GM23338 (cell line): ENCODE measurements at regions not wholly inside any gene's neighbourhood (a gene's known extent, or its start where the extent isn't known, plus 50 kb on each side); places are given as distances from the start of the nearest gene placed in this dataset.

ENCODE experiments used
- ATAC-seq: fragments of 200-7000 bp; cut with Tn5 transposase; 3 replicates; pipeline ENCODE4 v1.9.1; 2020
- DNase-seq: peaks from one replicate; pipeline ENCODE4 v3.0.0-alpha.2; 2015; ENCODE audit warnings: low spot score
- H2AFZ ChIP-seq: fragments of 200-600 bp; sonication (generic); 2 replicates; pipeline ENCODE4 v1.8.0; 2016; ENCODE audit warnings: antibody characterized with exemption, mild to moderate bottlenecking, moderate library complexity
- H3F3A ChIP-seq: fragments of 200-600 bp; sonication (generic); replicated peaks from 2 replicates; pipeline ENCODE4 v1.8.0; 2017; ENCODE audit warnings: antibody characterized with exemption, mixed run types, low read depth
- H3K27ac ChIP-seq: fragments of 200-600 bp; sonication (generic); 2 replicates; pipeline ENCODE4 v1.6.1; 2016; ENCODE audit warnings: low read depth
- H3K27me3 ChIP-seq: fragments of 200-600 bp; sonication (generic); 2 replicates; pipeline ENCODE4 v1.8.0; 2016; ENCODE audit warnings: mild to moderate bottlenecking, mixed run types, moderate library complexity; ENCODE audit not compliant: insufficient read depth
- H3K36me3 ChIP-seq: fragments of 200-600 bp; sonication (generic); 2 replicates; pipeline ENCODE4 v1.8.0; 2016; ENCODE audit warnings: mild to moderate bottlenecking; ENCODE audit not compliant: insufficient read depth
- H3K4me1 ChIP-seq: fragments of 200-600 bp; sonication (generic); 2 replicates; pipeline ENCODE4 v1.8.0; 2016; ENCODE audit warnings: mild to moderate bottlenecking, moderate library complexity; ENCODE audit not compliant: insufficient read depth
- H3K4me2 ChIP-seq: fragments of 200-600 bp; sonication (generic); 2 replicates; pipeline ENCODE4 v1.7.1; 2017; ENCODE audit warnings: mixed run types
- H3K4me3 ChIP-seq: fragments of 200-600 bp; sonication (generic); 2 replicates; pipeline ENCODE4 v1.6.1; 2016; ENCODE audit warnings: mixed run types
- H3K79me2 ChIP-seq: fragments of 200-600 bp; sonication (generic); replicated peaks from 2 replicates; pipeline ENCODE4 v1.8.0; 2017; ENCODE audit warnings: mild to moderate bottlenecking; ENCODE audit not compliant: insufficient read depth
- H3K9me2 ChIP-seq: fragments of 200-600 bp; sonication (generic); 2 replicates; pipeline ENCODE4 v1.8.0; 2017; ENCODE audit not compliant: insufficient read depth
- H4K20me1 ChIP-seq: fragments of 200-600 bp; sonication (generic); replicated peaks from 2 replicates; pipeline ENCODE4 v1.8.0; 2017; ENCODE audit warnings: mild to moderate bottlenecking; ENCODE audit not compliant: insufficient read depth
- H3K27ac Mint-ChIP-seq: 2 replicates; pipeline ENCODE4 v1.8.0; 2020; ENCODE audit warnings: inconsistent platforms, mild to moderate bottlenecking, moderate library complexity, mixed read lengths
- H3K27me3 Mint-ChIP-seq: 3 replicates; pipeline ENCODE4 v1.8.0; 2022; ENCODE audit warnings: low read depth, mild to moderate bottlenecking, moderate library complexity, mixed read lengths, inconsistent platforms; ENCODE audit not compliant: insufficient read depth, poor library complexity
- H3K36me3 Mint-ChIP-seq: 3 replicates; pipeline ENCODE4 v1.8.0; 2021; ENCODE audit warnings: low read depth, mild to moderate bottlenecking, inconsistent platforms, moderate library complexity, mixed read lengths
- H3K4me1 Mint-ChIP-seq: 3 replicates; pipeline ENCODE4 v1.8.0; 2020; ENCODE audit warnings: mild to moderate bottlenecking, inconsistent platforms, mixed read lengths
- H3K4me3 Mint-ChIP-seq: 3 replicates; pipeline ENCODE4 v1.8.0; 2021; ENCODE audit warnings: moderate library complexity, mild to moderate bottlenecking, inconsistent platforms, mixed read lengths
- H3K9me3 Mint-ChIP-seq: 3 replicates; pipeline ENCODE4 v1.8.0; 2020; ENCODE audit warnings: moderate library complexity, mild to moderate bottlenecking, inconsistent platforms, mixed read lengths
- CREB1 ChIP-seq: fragments of 250-450 bp; sonication (Bioruptor Pico); IDR thresholded peaks from 2 replicates; pipeline ENCODE4 v1.5.0; 2020; ENCODE audit warnings: low read depth, mild to moderate bottlenecking, moderate library complexity
- CTCF ChIP-seq, 2 experiments: fragments of 200-600 bp in 1 of 2; sonication (generic) in 1 of 2; conservative IDR thresholded peaks; 2 replicates each; pipeline versions ENCODE4 v1.5.1 to v1.6.1; 2016 to 2017; ENCODE audit warnings: antibody characterized with exemption in 2 of 2, low read depth in 2 of 2, mild to moderate bottlenecking in 2 of 2, moderate library complexity in 1 of 2
- EZH2 ChIP-seq: fragments of 200-600 bp; sonication (generic); IDR thresholded peaks from one replicate; pipeline ENCODE4 v1.8.0; 2017; ENCODE audit warnings: antibody characterized with exemption, mild to moderate bottlenecking, low read depth; ENCODE audit not compliant: unreplicated experiment
- EZH2phosphoT487 ChIP-seq: fragments of 200-600 bp; sonication (generic); IDR thresholded peaks from one replicate; pipeline ENCODE4 v1.8.1; 2018; ENCODE audit warnings: antibody characterized with exemption; ENCODE audit not compliant: unreplicated experiment
- JUNB ChIP-seq: IDR thresholded peaks from one replicate; pipeline ENCODE4 v1.6.1; 2016; ENCODE audit warnings: antibody characterized with exemption; ENCODE audit not compliant: unreplicated experiment
- NANOG ChIP-seq: IDR thresholded peaks from 2 replicates; pipeline ENCODE4 v1.6.1; 2016; ENCODE audit warnings: antibody characterized with exemption, borderline replicate concordance
- POLR2AphosphoS5 ChIP-seq: IDR thresholded peaks from 2 replicates; pipeline ENCODE4 v1.6.1; 2016; ENCODE audit warnings: antibody characterized with exemption, low read depth
- STAT1 ChIP-seq: IDR thresholded peaks from one replicate; pipeline ENCODE4 v1.6.1; 2016; ENCODE audit warnings: antibody characterized with exemption; ENCODE audit not compliant: unreplicated experiment
- ZNF114 ChIP-seq: fragments of 250-450 bp; sonication (Bioruptor Pico); IDR thresholded peaks from 2 replicates; pipeline ENCODE4 v1.5.0; 2020; ENCODE audit warnings: mild to moderate bottlenecking, moderate library complexity
- TF ChIP-seq, protein P1 (sequence below): IDR thresholded peaks from one replicate; pipeline ENCODE4 v1.6.1; 2018; ENCODE audit warnings: antibody characterized with exemption; ENCODE audit not compliant: unreplicated experiment
- TF ChIP-seq, protein P2 (sequence below): IDR thresholded peaks from 2 replicates; pipeline ENCODE4 v1.6.1; 2016; ENCODE audit warnings: antibody characterized with exemption

DNA sequence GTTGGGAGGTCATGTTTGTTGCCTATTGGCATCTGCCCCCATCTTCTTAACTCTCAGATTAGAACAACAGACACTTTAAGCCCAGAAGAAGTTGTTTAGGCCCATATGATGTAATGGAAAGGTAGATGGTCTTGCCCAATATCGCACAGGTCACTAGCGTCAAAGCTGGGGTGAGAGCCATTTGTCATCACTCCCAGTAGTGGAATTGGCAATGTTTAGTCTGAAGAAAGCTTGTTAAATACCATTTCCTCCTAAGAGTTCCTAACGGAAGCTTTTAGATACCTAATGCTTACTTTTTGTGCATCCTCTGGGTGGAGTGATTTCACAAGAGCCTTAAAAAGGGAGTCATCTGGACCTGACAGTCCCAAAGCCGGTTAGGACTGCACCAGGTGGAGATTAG is 125.4 kb downstream of the DACT1 start:
- Histone ChIP-seq H3K27ac (no peak overlapping the region), H3K36me3 (no peaks in the 10 kb centered on the region), H2AFZ (no peak overlapping the region), H3K27me3 (peaks cover 21% of the 10 kb centered on the region), H3K9me2 (0 out of 2 replicates have a peak, but pooled peaks cover 2% of the 10 kb centered on the region), H3K4me1 (no peaks in the 10 kb centered on the region), H3K4me3 (no peak overlapping the region), H3K4me2 (no peak overlapping the region), H4K20me1 (no peaks in the 10 kb centered on the region), H3K79me2 (no peaks in the 10 kb centered on the region), H3F3A (no peaks in the 10 kb centered on the region)
- H3K27ac Mint-ChIP-seq, result no peak overlapping the region
- no peak overlapping the region for H3K4me3 Mint-ChIP-seq
- no peak for DNase-seq
- H3K36me3 Mint-ChIP-seq, result no peaks in the 10 kb centered on the region
- ATAC-seq, result no peak
- no peaks in the 10 kb centered on the region for H3K9me3 Mint-ChIP-seq
- TF ChIP-seq POLR2AphosphoS5 (no peak), CTCF (conservative IDR thresholded peaks at IDR 0.05; ENCODE audit: low read depth in 2 of 2) (no peak), EZH2 (no peak), CREB1 (CRISPR knock-in tag) (no peak), EZH2phosphoT487 (no peak), JUNB (no peak), NANOG (no peak), STAT1 (no peak), ZNF114 (CRISPR knock-in tag) (no peak)
- TF ChIP-seq, protein P1, sequence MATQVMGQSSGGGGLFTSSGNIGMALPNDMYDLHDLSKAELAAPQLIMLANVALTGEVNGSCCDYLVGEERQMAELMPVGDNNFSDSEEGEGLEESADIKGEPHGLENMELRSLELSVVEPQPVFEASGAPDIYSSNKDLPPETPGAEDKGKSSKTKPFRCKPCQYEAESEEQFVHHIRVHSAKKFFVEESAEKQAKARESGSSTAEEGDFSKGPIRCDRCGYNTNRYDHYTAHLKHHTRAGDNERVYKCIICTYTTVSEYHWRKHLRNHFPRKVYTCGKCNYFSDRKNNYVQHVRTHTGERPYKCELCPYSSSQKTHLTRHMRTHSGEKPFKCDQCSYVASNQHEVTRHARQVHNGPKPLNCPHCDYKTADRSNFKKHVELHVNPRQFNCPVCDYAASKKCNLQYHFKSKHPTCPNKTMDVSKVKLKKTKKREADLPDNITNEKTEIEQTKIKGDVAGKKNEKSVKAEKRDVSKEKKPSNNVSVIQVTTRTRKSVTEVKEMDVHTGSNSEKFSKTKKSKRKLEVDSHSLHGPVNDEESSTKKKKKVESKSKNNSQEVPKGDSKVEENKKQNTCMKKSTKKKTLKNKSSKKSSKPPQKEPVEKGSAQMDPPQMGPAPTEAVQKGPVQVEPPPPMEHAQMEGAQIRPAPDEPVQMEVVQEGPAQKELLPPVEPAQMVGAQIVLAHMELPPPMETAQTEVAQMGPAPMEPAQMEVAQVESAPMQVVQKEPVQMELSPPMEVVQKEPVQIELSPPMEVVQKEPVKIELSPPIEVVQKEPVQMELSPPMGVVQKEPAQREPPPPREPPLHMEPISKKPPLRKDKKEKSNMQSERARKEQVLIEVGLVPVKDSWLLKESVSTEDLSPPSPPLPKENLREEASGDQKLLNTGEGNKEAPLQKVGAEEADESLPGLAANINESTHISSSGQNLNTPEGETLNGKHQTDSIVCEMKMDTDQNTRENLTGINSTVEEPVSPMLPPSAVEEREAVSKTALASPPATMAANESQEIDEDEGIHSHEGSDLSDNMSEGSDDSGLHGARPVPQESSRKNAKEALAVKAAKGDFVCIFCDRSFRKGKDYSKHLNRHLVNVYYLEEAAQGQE, result no peak
- TF ChIP-seq, protein P2, sequence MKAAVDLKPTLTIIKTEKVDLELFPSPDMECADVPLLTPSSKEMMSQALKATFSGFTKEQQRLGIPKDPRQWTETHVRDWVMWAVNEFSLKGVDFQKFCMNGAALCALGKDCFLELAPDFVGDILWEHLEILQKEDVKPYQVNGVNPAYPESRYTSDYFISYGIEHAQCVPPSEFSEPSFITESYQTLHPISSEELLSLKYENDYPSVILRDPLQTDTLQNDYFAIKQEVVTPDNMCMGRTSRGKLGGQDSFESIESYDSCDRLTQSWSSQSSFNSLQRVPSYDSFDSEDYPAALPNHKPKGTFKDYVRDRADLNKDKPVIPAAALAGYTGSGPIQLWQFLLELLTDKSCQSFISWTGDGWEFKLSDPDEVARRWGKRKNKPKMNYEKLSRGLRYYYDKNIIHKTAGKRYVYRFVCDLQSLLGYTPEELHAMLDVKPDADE, result no peak
- H3K4me1 Mint-ChIP-seq, result no peaks in the 10 kb centered on the region; the same call in 2 of the 3 replicates
- H3K27me3 Mint-ChIP-seq, result peaks cover 28% of the 10 kb centered on the region
